HCT116 (cell line): ENCODE measurements at regions not wholly inside any gene's neighbourhood (a gene's known extent, or its start where the extent isn't known, plus 50 kb on each side); places are given as distances from the start of the nearest gene placed in this dataset.

ENCODE experiments used
- ATAC-seq: fragments of 200-7000 bp; cut with Tn5 transposase; 2 replicates; pipeline ENCODE4 v1.9.1; 2020; ENCODE audit warnings: mild to moderate bottlenecking, moderate library complexity
- BruUV-seq: library from RNA; stranded (reverse); fragments of 400-500 nt; replicated peaks from 2 replicates; lab custom pipeline; 2021; lab: Mats Ljungman, UMichigan
- CTCF ChIA-PET: fragments of 300-600 bp; sonication (Branson Sonifier 250); formaldehyde crosslinking; loops from one replicate; lab custom pipeline; 2021; ENCODE audit warnings: antibody characterized with exemption; lab: Charles Lee
- POLR2A ChIA-PET: fragments of 300-600, 350-600 bp; sonication (Branson Sonifier 250); formaldehyde crosslinking; loops from one replicate; lab custom pipeline; 2021; ENCODE audit warnings: antibody characterized with exemption; lab: Charles Lee
- RAD21 ChIA-PET, 2 experiments: fragments of 300-600 bp; sonication (Branson Sonifier 250); formaldehyde crosslinking; loops; one replicate each; lab custom pipeline; 2023; ENCODE audit warnings: low total read pairs in 2 of 2; ENCODE audit not compliant: uncharacterized antibody in 2 of 2, unreplicated experiment in 2 of 2, low non-redundant PET in 1 of 2; lab: Charles Lee
- DNase-seq: peaks from one replicate; pipeline ENCODE4 v3.0.0-alpha.2; 2010; ENCODE audit warnings: low read depth, low spot score
- H2AFZ ChIP-seq: fragments of 200-600 bp; shearing (Covaris generic), sonication (generic); 2 replicates; pipeline ENCODE4 v1.6.1; 2017; ENCODE audit warnings: low read depth, mixed run types, mixed read lengths, antibody characterized with exemption, low read length; ENCODE audit not compliant: poor library complexity, severe bottlenecking
- H3K27ac ChIP-seq: 2 replicates; pipeline ENCODE4 v1.5.1; 2012; ENCODE audit warnings: low read depth, low read length
- H3K27me3 ChIP-seq: fragments of 200-600 bp; sonication (generic); 2 replicates; pipeline ENCODE4 v1.6.1; 2016; ENCODE audit warnings: mixed run types, low read length, mixed read lengths; ENCODE audit not compliant: insufficient read depth
- H3K36me3 ChIP-seq, 2 experiments: fragments of 200-500 bp in 1 of 2; fragments of 200-600 bp in 1 of 2; sonication (Bioruptor generic) in 1 of 2; sonication (generic) in 1 of 2; 2 replicates each; pipeline versions ENCODE4 v1.5.1 to v1.6.1; 2014 to 2016; ENCODE audit warnings: low read length in 2 of 2, inconsistent platforms in 1 of 2, mixed read lengths in 1 of 2, mixed run types in 1 of 2; ENCODE audit not compliant: insufficient read depth in 2 of 2, control insufficient read depth in 1 of 2
- H3K4me1 ChIP-seq, 2 experiments: fragments of 200-600 bp in 1 of 2; sonication (generic) in 1 of 2; 2 replicates each; pipeline versions ENCODE4 v1.5.1 to v1.6.1; 2012 to 2017; ENCODE audit warnings: low read length in 2 of 2, inconsistent platforms in 1 of 2, mild to moderate bottlenecking in 1 of 2, mixed read lengths in 1 of 2, mixed run types in 1 of 2, moderate library complexity in 1 of 2; ENCODE audit not compliant: insufficient read depth in 2 of 2, control insufficient read depth in 1 of 2
- H3K4me2 ChIP-seq: fragments of 200-600 bp; sonication (generic); 2 replicates; pipeline ENCODE4 v1.6.1; 2017; ENCODE audit warnings: mixed run types, low read length, mixed read lengths
- H3K4me3 ChIP-seq, 2 experiments: fragments of 200-600 bp in 1 of 2; sonication (generic) in 1 of 2; replicated peaks in 1 of 2; 2 replicates each; pipeline ENCODE4 v1.5.1; 2011 to 2016; ENCODE audit warnings: low read length in 2 of 2, control low read depth in 1 of 2, low read depth in 1 of 2, mild to moderate bottlenecking in 1 of 2, mixed read lengths in 1 of 2, mixed run types in 1 of 2
- H3K79me2 ChIP-seq: fragments of 200-600 bp; sonication (generic); 2 replicates; pipeline ENCODE4 v1.6.1; 2017; ENCODE audit warnings: mild to moderate bottlenecking, mixed run types, low read length, moderate library complexity, mixed read lengths; ENCODE audit not compliant: insufficient read depth
- H3K9ac ChIP-seq: fragments of 200-600 bp; sonication (generic); 2 replicates; pipeline ENCODE4 v1.6.1; 2016; ENCODE audit warnings: low read length, mixed read lengths
- H3K9me2 ChIP-seq: fragments of 200-600 bp; sonication (generic), shearing (Covaris generic); 2 replicates; pipeline ENCODE4 v1.6.1; 2017; ENCODE audit warnings: mixed run types, mild to moderate bottlenecking, moderate library complexity; ENCODE audit not compliant: insufficient read depth
- H3K9me3 ChIP-seq, 2 experiments: fragments of 200-500 bp in 1 of 2; fragments of 200-600 bp in 1 of 2; sonication (Bioruptor generic) in 1 of 2; sonication (generic) in 1 of 2; 2 replicates each; pipeline ENCODE4 v1.6.1; 2014 to 2017; ENCODE audit warnings: low read length in 2 of 2, mixed read lengths in 2 of 2, inconsistent platforms in 1 of 2, low read depth in 1 of 2, mild to moderate bottlenecking in 1 of 2, mixed run types in 1 of 2, moderate library complexity in 1 of 2; ENCODE audit not compliant: control insufficient read depth in 1 of 2, insufficient read depth in 1 of 2
- H4K20me1 ChIP-seq: fragments of 200-600 bp; sonication (generic), shearing (Covaris generic); 2 replicates; pipeline ENCODE4 v1.6.1; 2017; ENCODE audit warnings: mixed run types, mild to moderate bottlenecking, moderate library complexity; ENCODE audit not compliant: insufficient read depth
- EGR1 ChIP-seq: IDR thresholded peaks from 2 replicates; pipeline ENCODE4 v1.6.1; 2012; ENCODE audit warnings: low read depth
- ELF1 ChIP-seq: IDR thresholded peaks from 2 replicates; pipeline ENCODE4 v1.6.1; 2012; ENCODE audit warnings: low read depth, borderline replicate concordance
- EZH2 ChIP-seq: fragments of 200-600 bp; sonication (generic); IDR thresholded peaks from 2 replicates; pipeline ENCODE4 v1.6.1; 2017; ENCODE audit warnings: antibody characterized with exemption, mixed run types
- EZH2phosphoT487 ChIP-seq: fragments of 200-600 bp; IDR thresholded peaks from 2 replicates; pipeline ENCODE4 v1.6.1; 2018; ENCODE audit warnings: antibody characterized with exemption, borderline replicate concordance
- FOSL1 ChIP-seq: IDR thresholded peaks from 2 replicates; pipeline ENCODE4 v1.6.1; 2012; ENCODE audit warnings: low read depth
- MAX ChIP-seq: IDR thresholded peaks from 2 replicates; pipeline ENCODE4 v1.6.1; 2012
- POLR2AphosphoS5 ChIP-seq: IDR thresholded peaks from 2 replicates; pipeline ENCODE4 v1.6.1; 2011; ENCODE audit warnings: mild to moderate bottlenecking, low read depth, low read length, moderate library complexity
- RAD21 ChIP-seq: IDR thresholded peaks from 2 replicates; pipeline ENCODE4 v1.6.1; 2012; ENCODE audit warnings: low read depth, mild to moderate bottlenecking
- REST ChIP-seq: IDR thresholded peaks from 2 replicates; pipeline ENCODE4 v1.6.1; 2012; ENCODE audit warnings: low read depth
- SIN3A ChIP-seq: IDR thresholded peaks from 2 replicates; pipeline ENCODE4 v1.6.1; 2012; ENCODE audit warnings: low read depth
- SRF ChIP-seq: IDR thresholded peaks from 2 replicates; pipeline ENCODE4 v1.6.1; 2012; ENCODE audit warnings: low read depth
- YY1 ChIP-seq: IDR thresholded peaks from 2 replicates; pipeline ENCODE4 v1.6.1; 2011; ENCODE audit warnings: low read length, low read depth, moderate library complexity, mild to moderate bottlenecking; ENCODE audit not compliant: insufficient replicate concordance; ENCODE audit errors: extremely low read depth
- ZBTB33 ChIP-seq: IDR thresholded peaks from 2 replicates; pipeline ENCODE4 v1.6.1; 2011; ENCODE audit warnings: mild to moderate bottlenecking, low read length, moderate library complexity; ENCODE audit not compliant: insufficient replicate concordance; ENCODE audit errors: extremely low read depth
- intact Hi-C: fragments of 100-400 bp; cut with micrococcal nuclease; formaldehyde crosslinking; loops from 2 replicates; pipeline ENCODE4 v1.10.0; 2022

- H3K36me3 ChIP-seq, result no peaks in the 10 kb centered on the region
- CTCF ChIA-PET, result no interaction called here
- H3K79me2 ChIP-seq, result no peaks in the 10 kb centered on the region
- H3K9me3 ChIP-seq, result no peaks in the 10 kb centered on the region
- no peaks in the 10 kb centered on the region for H3K4me1 ChIP-seq
- H3K4me2 ChIP-seq, result no peak overlapping the region
- intact Hi-C loops, result no loop called here
- DNase-seq, result no peak
- POLR2A ChIA-PET, result no interaction called here
- no peaks in the 10 kb centered on the region for H3K9me2 ChIP-seq
- no peak overlapping the region for H3K9ac ChIP-seq
- H4K20me1 ChIP-seq, result no peaks in the 10 kb centered on the region
- ATAC-seq, result no peak
- TF ChIP-seq EZH2phosphoT487, result no peak
- no peak for TF ChIP-seq ZBTB33
- no peak for TF ChIP-seq EZH2
- no peak for TF ChIP-seq FOSL1
- no peak for TF ChIP-seq SIN3A
- no peak for TF ChIP-seq YY1
- TF ChIP-seq RAD21, result no peak
- no peak for TF ChIP-seq SRF
- no peak for TF ChIP-seq POLR2AphosphoS5
- no peak for TF ChIP-seq EGR1
- no peak for TF ChIP-seq MAX
- TF ChIP-seq ELF1, result no peak
- TF ChIP-seq REST, result no peak
- H2AFZ ChIP-seq, result no peak overlapping the region
- no peak overlapping the region for H3K27ac ChIP-seq
- RAD21 ChIA-PET, result no interaction called here
- peaks cover 5% of the 10 kb centered on the region for H3K27me3 ChIP-seq
- BruUV-seq, result no TSS peak
- no peak overlapping the region for H3K4me3 ChIP-seq
Observed at GRCh38 chr16:77610496-77610895, 111.8 kb upstream of the NUDT7 start.
